Karpas-422 (cell line): ENCODE measurements at regions not wholly inside any gene's neighbourhood (a gene's known extent, or its start where the extent isn't known, plus 50 kb on each side); places are given as distances from the start of the nearest gene placed in this dataset.

Source experiments
- DNase-seq: peaks from one replicate; pipeline ENCODE4 v3.0.0-alpha.2; 2015
- H2AFZ ChIP-seq: fragments of 200-600 bp; sonication (generic); 2 replicates; pipeline ENCODE4 v1.6.1; 2014; ENCODE audit warnings: antibody characterized with exemption, low read length, mixed read lengths
- H3K27ac ChIP-seq: fragments of 200-600 bp; sonication (generic); 2 replicates; pipeline ENCODE4 v1.5.1; 2014; ENCODE audit warnings: mild to moderate bottlenecking, low read length, moderate library complexity
- H3K27me3 ChIP-seq: fragments of 200-600 bp; sonication (generic); 2 replicates; pipeline ENCODE4 v1.6.1; 2014; ENCODE audit warnings: low read length, mixed read lengths
- H3K36me3 ChIP-seq: fragments of 200-600 bp; sonication (generic); 2 replicates; pipeline ENCODE4 v1.6.1; 2014; ENCODE audit warnings: low read length, mixed read lengths; ENCODE audit not compliant: insufficient read depth
- H3K4me1 ChIP-seq: fragments of 200-600 bp; sonication (generic); 2 replicates; pipeline ENCODE4 v1.6.1; 2014; ENCODE audit warnings: mild to moderate bottlenecking, low read length, mixed read lengths
- H3K4me2 ChIP-seq: fragments of 200-600 bp; sonication (generic); 2 replicates; pipeline ENCODE4 v1.6.1; 2014; ENCODE audit warnings: low read length, low read depth, mild to moderate bottlenecking; ENCODE audit not compliant: poor library complexity, severe bottlenecking
- H3K4me3 ChIP-seq: fragments of 200-600 bp; sonication (generic); 2 replicates; pipeline ENCODE4 v1.5.1; 2014; ENCODE audit warnings: mild to moderate bottlenecking, antibody characterized with exemption, low read length, mixed read lengths
- H3K79me2 ChIP-seq: fragments of 200-600 bp; sonication (generic); 2 replicates; pipeline ENCODE4 v1.6.1; 2014; ENCODE audit warnings: mild to moderate bottlenecking, low read length, mixed read lengths
- H3K9ac ChIP-seq: fragments of 200-600 bp; sonication (generic); 2 replicates; pipeline ENCODE4 v1.6.0; 2014; ENCODE audit warnings: low read length
- H3K9me2 ChIP-seq: fragments of 200-600 bp; sonication (generic), shearing (Covaris generic); replicated peaks from 2 replicates; pipeline ENCODE4 v1.6.0; 2014; ENCODE audit warnings: mild to moderate bottlenecking, low read length, moderate library complexity; ENCODE audit not compliant: insufficient read depth
- H3K9me3 ChIP-seq: fragments of 300-700, 200-600 bp; sonication (generic); 2 replicates; pipeline ENCODE4 v1.6.1; 2014; ENCODE audit warnings: low read length, mixed read lengths
- H4K20me1 ChIP-seq: fragments of 200-600 bp; sonication (generic); 2 replicates; pipeline ENCODE4 v1.6.1; 2014; ENCODE audit warnings: mild to moderate bottlenecking, antibody characterized with exemption, low read length, low read depth; ENCODE audit not compliant: insufficient read depth

- Histone ChIP-seq H3K9ac (no peak overlapping the region), H3K9me3 (peaks cover 28% of the 10 kb centered on the region), H3K79me2 (no peaks in the 10 kb centered on the region), H3K9me2 (no peaks in the 10 kb centered on the region), H3K27me3 (no peaks in the 10 kb centered on the region), H4K20me1 (no peaks in the 10 kb centered on the region), H3K4me3 (no peak overlapping the region), H3K36me3 (no peaks in the 10 kb centered on the region), H3K27ac (no peak overlapping the region), H2AFZ (no peak overlapping the region), H3K4me1 (no peaks in the 10 kb centered on the region), H3K4me2 (no peak overlapping the region)
- DNase-seq, result no peak
Observed at GRCh38 chr5:92513067-92513466, 1068.0 kb downstream of the NR2F1-AS1 start.

GRCh38 chr5:92508271-92508670 lies 1072.7 kb downstream of the NR2F1-AS1 start:
- no peaks in the 10 kb centered on the region for H3K36me3 ChIP-seq
- H4K20me1 ChIP-seq, result no peaks in the 10 kb centered on the region
- no peak for DNase-seq
- H3K9me3 ChIP-seq, result peaks cover 38% of the 10 kb centered on the region
- H3K4me2 ChIP-seq, result no peak overlapping the region
- no peak overlapping the region for H3K9ac ChIP-seq
- H2AFZ ChIP-seq, result no peak overlapping the region
- H3K79me2 ChIP-seq, result no peaks in the 10 kb centered on the region
- no peak overlapping the region for H3K27ac ChIP-seq
- H3K27me3 ChIP-seq, result no peaks in the 10 kb centered on the region
- no peaks in the 10 kb centered on the region for H3K4me1 ChIP-seq
- no peaks in the 10 kb centered on the region for H3K9me2 ChIP-seq
- H3K4me3 ChIP-seq, result no peak overlapping the region

GRCh38 chr5:92505925-92506324 lies 1075.1 kb downstream of the NR2F1-AS1 start:
- Histone ChIP-seq H3K79me2 (no peaks in the 10 kb centered on the region), H3K27me3 (no peaks in the 10 kb centered on the region), H3K4me1 (no peaks in the 10 kb centered on the region), H3K4me2 (no peak overlapping the region), H3K9me2 (no peaks in the 10 kb centered on the region), H3K27ac (no peak overlapping the region), H3K36me3 (no peaks in the 10 kb centered on the region), H3K9ac (no peak overlapping the region), H4K20me1 (no peaks in the 10 kb centered on the region), H2AFZ (no peak overlapping the region), H3K9me3 (peaks cover 26% of the 10 kb centered on the region), H3K4me3 (no peak overlapping the region)
- DNase-seq, result no peak

- DNase-seq, result no peak
- no peaks in the 10 kb centered on the region for H3K27me3 ChIP-seq
- no peaks in the 10 kb centered on the region for H4K20me1 ChIP-seq
- H3K9ac ChIP-seq, result no peak overlapping the region
- no peak overlapping the region for H3K4me2 ChIP-seq
- H2AFZ ChIP-seq, result no peak overlapping the region
- H3K9me3 ChIP-seq, result peaks cover 26% of the 10 kb centered on the region
- H3K36me3 ChIP-seq, result no peaks in the 10 kb centered on the region
- H3K27ac ChIP-seq, result no peak overlapping the region
- no peak overlapping the region for H3K4me3 ChIP-seq
- H3K4me1 ChIP-seq, result no peaks in the 10 kb centered on the region
- H3K9me2 ChIP-seq, result no peaks in the 10 kb centered on the region
- no peaks in the 10 kb centered on the region for H3K79me2 ChIP-seq
Observed at GRCh38 chr5:92505145-92505544, 1075.9 kb downstream of the NR2F1-AS1 start.

GRCh38 chr5:92504346-92504745 lies 1076.7 kb downstream of the NR2F1-AS1 start:
- H3K9me3 ChIP-seq, result peaks cover 22% of the 10 kb centered on the region
- no peaks in the 10 kb centered on the region for H3K9me2 ChIP-seq
- no peak overlapping the region for H3K9ac ChIP-seq
- no peak overlapping the region for H2AFZ ChIP-seq
- H3K27me3 ChIP-seq, result no peaks in the 10 kb centered on the region
- H3K4me1 ChIP-seq, result no peaks in the 10 kb centered on the region
- no peak overlapping the region for H3K27ac ChIP-seq
- no peaks in the 10 kb centered on the region for H3K36me3 ChIP-seq
- no peak for DNase-seq
- H3K4me3 ChIP-seq, result no peak overlapping the region
- H4K20me1 ChIP-seq, result no peaks in the 10 kb centered on the region
- H3K79me2 ChIP-seq, result no peaks in the 10 kb centered on the region
- no peak overlapping the region for H3K4me2 ChIP-seq

GRCh38 chr5:92500752-92501151 lies 1080.3 kb downstream of the NR2F1-AS1 start:
- no peak overlapping the region for H3K27ac ChIP-seq
- no peaks in the 10 kb centered on the region for H3K4me1 ChIP-seq
- H2AFZ ChIP-seq, result no peak overlapping the region
- no peaks in the 10 kb centered on the region for H3K9me2 ChIP-seq
- no peak overlapping the region for H3K9ac ChIP-seq
- H3K79me2 ChIP-seq, result no peaks in the 10 kb centered on the region
- H3K4me3 ChIP-seq, result no peak overlapping the region
- DNase-seq, result no peak
- H3K36me3 ChIP-seq, result no peaks in the 10 kb centered on the region
- H3K27me3 ChIP-seq, result no peaks in the 10 kb centered on the region
- H3K9me3 ChIP-seq, result peaks cover 18% of the 10 kb centered on the region
- H3K4me2 ChIP-seq, result no peak overlapping the region
- H4K20me1 ChIP-seq, result no peaks in the 10 kb centered on the region

- DNase-seq, result no peak
- Histone ChIP-seq H3K79me2 (no peaks in the 10 kb centered on the region), H3K4me3 (no peak overlapping the region), H3K27ac (no peak overlapping the region), H4K20me1 (no peaks in the 10 kb centered on the region), H3K9ac (no peak overlapping the region), H3K9me3 (peaks cover 16% of the 10 kb centered on the region), H3K27me3 (no peaks in the 10 kb centered on the region), H3K36me3 (no peaks in the 10 kb centered on the region), H2AFZ (no peak overlapping the region), H3K4me1 (no peaks in the 10 kb centered on the region), H3K4me2 (no peak overlapping the region), H3K9me2 (no peaks in the 10 kb centered on the region)
Observed at GRCh38 chr5:92496545-92496944, 1084.5 kb downstream of the NR2F1-AS1 start.

GRCh38 chr5:92494508-92494907 lies 1086.5 kb downstream of the NR2F1-AS1 start:
- no peak for DNase-seq
- no peak overlapping the region for H3K4me2 ChIP-seq
- H3K9me2 ChIP-seq, result no peaks in the 10 kb centered on the region
- no peaks in the 10 kb centered on the region for H3K79me2 ChIP-seq
- peaks cover 10% of the 10 kb centered on the region for H3K9me3 ChIP-seq
- H4K20me1 ChIP-seq, result no peaks in the 10 kb centered on the region
- no peak overlapping the region for H3K27ac ChIP-seq
- H3K36me3 ChIP-seq, result no peaks in the 10 kb centered on the region
- no peak overlapping the region for H3K9ac ChIP-seq
- H3K4me1 ChIP-seq, result no peaks in the 10 kb centered on the region
- H3K4me3 ChIP-seq, result no peak overlapping the region
- no peaks in the 10 kb centered on the region for H3K27me3 ChIP-seq
- H2AFZ ChIP-seq, result no peak overlapping the region

- Histone ChIP-seq H3K36me3 (no peaks in the 10 kb centered on the region), H3K79me2 (no peaks in the 10 kb centered on the region), H2AFZ (no peak overlapping the region), H3K4me3 (no peak overlapping the region), H3K9me2 (no peaks in the 10 kb centered on the region), H3K27me3 (no peaks in the 10 kb centered on the region), H3K27ac (no peak overlapping the region), H3K4me2 (no peak overlapping the region), H3K9me3 (peaks cover 13% of the 10 kb centered on the region), H4K20me1 (no peaks in the 10 kb centered on the region), H3K9ac (no peak overlapping the region), H3K4me1 (no peaks in the 10 kb centered on the region)
- no peak for DNase-seq
Observed at GRCh38 chr5:92492908-92493307, 1088.1 kb downstream of the NR2F1-AS1 start.
